ENCODE measurements at regions not wholly inside any gene's neighbourhood (a gene's known extent, or its start where the extent isn't known, plus 50 kb on each side); places are given as distances from the start of the nearest gene placed in this dataset.
"Not testable (repeated sequence)": the region's sequence is repeated elsewhere in the genome, so short reads cannot be mapped to it uniquely, and the experiment has no call there.

DNA sequence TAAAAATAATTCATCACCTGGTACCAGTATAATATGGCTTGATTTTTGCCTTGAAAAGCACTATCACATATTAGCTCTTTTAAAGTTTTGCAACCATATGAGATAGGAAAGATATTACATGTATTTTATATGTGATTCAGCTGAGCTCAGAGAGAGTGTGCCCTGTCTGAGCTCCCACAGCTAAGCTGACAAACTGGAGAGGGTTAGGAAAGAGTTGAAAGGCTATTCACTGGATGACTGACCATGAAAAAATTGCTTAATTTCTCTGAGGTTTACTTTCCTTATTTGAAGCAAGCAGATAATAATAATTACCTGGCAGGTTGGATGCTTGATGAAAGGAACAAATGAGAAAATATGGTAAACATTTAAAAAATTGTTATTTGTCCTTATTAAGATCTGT, 97.4 kb upstream of the CCDC80 start:
- no peak for DNase-seq (ENCODE audit: low read depth in 2 of 3, low spot score in 2 of 3)

DNA sequence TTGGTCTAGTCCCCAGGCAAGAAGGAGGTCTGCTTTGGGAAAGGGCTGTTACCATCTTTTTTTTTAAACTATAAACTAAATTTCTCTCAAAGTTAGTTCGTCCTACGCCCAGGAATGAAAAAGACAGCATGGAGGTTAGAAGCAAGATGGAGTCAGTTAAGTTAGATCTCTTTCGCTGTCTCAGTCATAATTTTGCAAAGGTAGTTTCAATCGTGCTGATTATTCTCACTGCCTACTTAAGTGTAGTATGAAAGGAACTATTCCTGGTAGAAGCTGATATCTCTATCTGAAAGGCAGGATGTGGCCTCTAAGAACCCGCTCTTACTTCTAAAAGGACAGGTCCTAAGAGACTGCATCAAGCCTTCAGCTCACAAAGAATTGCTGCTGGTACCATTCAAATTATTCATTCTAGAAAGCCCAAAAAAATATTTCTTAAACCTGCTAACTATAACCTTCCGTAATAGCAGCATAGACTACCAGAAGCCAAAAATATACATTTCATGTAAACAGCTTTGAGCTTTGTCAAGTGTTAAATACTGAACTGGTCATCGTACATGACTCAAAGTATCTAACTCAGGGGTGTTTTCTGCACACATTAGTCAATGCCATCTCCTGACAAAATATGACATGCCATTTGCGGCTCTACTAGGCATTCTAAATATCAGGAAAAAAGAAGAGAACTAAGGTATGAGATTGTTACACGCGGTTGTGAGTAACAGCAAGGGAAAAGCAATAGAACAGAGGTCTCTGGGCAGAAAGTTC, 96.0 kb upstream of the CCDC80 start:
- no peak for DNase-seq (ENCODE audit: low read depth in 2 of 3, low spot score in 2 of 3)

DNA sequence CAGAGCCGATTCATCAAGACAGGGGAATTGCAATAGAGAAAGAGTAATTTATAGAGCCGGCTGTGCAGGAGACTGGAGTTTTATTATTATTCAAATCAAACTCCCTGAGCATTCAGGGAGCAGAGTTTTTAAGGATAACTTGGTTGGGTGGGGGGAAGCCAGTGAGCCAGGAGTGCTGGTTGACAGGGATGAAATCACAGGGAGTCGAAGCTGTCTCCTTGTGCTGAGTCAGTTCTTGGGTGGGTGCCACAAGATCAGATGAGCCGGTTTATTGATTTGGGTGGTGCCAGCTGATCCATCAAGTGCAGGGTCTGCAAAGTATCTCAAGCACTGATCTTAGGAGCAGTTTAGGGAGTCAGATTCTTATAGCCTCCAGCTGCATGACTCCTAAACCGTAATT, 95.4 kb upstream of the CCDC80 start:
- DNase-seq (ENCODE audit: low read depth in 2 of 3, low spot score in 2 of 3) = no peak

DNA sequence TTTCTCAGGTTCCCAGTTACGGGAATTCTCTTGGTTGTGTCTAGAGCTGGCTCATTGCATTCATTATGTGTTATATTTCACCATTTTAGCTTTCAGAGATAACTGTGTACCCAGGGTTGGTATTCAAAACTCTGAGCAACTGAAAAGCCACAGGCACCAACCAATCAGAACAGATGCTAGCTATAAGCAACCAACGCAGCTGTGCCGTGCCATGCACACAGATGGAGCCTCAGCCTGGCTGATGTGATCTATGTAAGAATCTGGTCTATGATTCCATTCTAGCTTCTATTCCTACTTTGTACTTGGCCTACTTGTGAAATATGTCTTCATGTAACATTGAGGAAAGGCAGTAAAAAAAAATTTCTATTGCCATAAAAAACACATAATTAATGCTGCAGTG, 95.0 kb upstream of the CCDC80 start:
- no peak for DNase-seq (ENCODE audit: low read depth in 2 of 3, low spot score in 2 of 3)

DNA sequence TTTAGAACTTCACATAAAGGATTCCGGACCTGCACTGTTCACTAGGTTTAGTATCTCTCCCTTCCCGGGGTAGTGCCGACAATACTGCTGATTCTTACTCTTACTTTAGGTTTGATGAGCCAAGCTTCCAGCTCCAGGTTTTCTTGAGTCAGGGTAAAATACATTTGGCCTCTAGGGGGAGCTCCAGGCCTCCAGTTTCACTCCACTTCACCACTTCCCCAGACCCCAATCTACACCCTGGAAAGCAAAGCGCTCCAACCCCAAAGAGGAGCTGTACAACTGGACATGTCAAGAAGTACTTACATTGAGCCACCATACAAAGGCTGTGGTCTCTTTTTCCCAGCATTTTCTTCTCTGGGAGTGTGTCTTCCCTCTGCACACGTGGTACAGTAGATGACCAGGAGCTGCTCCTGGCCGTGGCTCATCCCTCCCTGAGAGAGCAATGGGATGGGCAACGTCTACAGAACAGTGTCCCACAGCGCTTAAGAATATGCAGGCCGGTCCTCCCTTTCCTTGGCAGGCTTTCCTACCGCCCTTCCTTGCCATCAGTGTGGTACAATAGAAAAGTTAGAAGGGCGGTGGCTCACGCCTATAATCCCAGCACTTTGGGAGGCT, 93.9 kb upstream of the CCDC80 start:
- DNase-seq (ENCODE audit: low read depth in 2 of 3, low spot score in 2 of 3) = peak; percentile 55 to 88 (median 69)

DNA sequence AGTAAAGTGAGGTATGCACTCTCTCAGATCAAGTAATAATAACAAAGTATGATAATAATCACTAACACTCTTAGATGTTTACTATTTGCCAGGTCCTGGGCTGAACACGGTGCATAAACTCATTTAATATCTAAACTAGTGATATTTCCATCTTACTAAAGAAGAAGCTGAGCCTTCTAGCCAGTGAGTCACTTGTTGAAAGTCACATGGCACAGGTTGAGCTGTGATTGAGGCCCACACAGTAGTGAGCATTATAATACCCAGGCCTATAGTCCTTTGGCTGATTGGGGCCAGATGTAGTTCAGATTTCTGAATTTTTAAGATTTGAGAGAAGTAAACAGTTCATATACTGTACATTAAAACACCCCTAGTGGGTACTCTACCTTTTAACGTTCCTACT, 93.2 kb upstream of the CCDC80 start:
- no peak for DNase-seq (ENCODE audit: low read depth in 2 of 3, low spot score in 2 of 3)

DNA sequence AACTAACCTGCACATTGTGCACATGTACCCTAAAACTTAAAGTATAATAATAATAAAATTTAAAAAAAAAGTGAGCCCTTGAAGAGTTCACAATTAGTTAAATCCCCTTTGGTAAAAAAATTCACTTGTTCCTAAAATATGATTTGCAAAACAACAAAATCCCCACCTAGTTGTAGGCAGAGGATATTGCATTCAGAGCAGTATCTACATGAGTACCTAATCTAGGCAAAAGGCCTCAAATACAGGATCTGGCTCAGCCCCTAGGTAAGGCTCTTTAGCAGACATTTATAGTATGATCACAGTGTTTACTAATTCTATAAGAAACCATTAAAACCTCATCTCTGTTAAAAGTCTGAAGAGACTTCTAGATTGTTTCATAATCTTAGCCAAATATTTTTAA, 89.3 kb upstream of the CCDC80 start:
- DNase-seq (ENCODE audit: low read depth in 2 of 3, low spot score in 2 of 3) = no peak

DNA sequence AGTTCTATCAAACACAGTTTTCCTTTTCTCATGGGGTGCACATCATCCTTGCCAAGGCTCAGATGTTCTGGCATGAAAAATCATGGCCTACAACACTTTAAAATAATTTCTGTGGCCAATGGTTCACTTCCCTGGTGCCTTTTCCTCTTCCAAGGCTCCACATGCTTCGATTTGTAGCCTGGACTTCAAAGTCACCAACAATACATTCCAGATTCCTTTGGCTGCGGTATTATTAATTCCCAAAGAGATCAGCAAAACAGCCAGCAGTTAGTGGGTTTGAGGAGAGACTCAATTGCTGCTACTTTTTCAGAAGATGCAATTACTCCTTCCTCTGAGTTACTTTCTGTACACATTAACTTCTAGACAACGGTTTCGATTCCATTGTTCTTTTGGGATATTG, 80.3 kb upstream of the CCDC80 start:
- no peak for DNase-seq (ENCODE audit: low read depth in 2 of 3, low spot score in 2 of 3)

DNA sequence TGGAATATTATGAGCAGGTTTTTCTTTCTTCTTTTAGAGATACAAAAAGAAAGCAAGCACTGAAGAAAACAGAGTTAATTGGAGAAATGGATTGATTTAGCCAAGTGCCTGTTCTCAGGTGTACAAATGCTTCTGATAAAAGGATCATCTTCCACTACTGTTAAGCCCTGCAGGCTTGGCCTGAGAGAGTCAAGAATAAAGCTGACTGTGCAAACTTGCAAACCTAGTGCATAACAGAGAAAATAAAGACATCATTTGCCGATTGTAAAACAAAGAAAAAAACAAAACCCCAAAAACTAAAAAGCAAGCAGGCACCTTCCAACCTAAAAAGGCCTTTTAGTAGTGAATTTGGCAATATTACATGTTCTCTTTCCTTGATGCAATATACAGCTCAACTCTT, 78.0 kb upstream of the CCDC80 start:
- no peak for DNase-seq (ENCODE audit: low read depth in 2 of 3, low spot score in 2 of 3)

DNA sequence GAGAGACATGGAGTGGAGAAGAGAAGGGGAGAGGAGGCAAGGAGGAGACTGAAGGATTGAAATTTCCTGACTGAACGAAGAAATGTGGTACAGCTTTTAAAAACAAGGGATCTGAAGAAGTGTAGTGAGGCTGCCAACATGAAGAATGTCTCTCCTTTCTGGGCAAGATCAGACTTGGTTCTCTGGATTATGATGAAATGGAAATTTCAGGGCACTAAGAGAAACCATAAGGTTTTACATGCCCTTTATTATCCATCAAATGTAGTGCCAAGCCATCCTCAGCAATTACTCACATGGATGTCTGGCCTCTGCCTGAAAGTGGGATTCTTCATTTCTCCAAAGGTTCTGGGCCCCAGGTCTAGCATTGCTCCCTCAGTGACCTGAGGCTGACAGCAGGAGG, 77.6 kb upstream of the CCDC80 start:
- DNase-seq (ENCODE audit: low read depth in 2 of 3, low spot score in 2 of 3) = no peak

DNA sequence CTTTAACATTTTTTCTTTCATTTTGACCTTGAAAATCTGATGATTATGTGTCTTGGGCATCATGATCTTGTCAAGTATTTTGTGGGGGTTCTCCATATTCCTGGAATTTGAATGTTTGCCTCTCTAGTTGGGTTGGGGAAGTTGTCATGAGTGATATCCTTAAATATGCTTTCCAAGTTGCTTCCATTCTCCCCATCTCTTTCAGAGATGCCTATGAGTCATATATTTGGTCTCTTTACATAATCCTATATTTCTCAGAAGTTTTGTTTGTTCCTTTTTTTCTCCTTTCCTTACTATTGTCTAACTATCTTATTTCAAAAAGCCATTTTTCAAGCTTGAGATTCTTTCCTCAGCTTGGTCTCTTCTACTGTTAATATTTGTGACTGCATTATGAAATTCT, 69.0 kb upstream of the CCDC80 start:
- DNase-seq (ENCODE audit: low read depth in 2 of 3, low spot score in 2 of 3) = no peak

DNA sequence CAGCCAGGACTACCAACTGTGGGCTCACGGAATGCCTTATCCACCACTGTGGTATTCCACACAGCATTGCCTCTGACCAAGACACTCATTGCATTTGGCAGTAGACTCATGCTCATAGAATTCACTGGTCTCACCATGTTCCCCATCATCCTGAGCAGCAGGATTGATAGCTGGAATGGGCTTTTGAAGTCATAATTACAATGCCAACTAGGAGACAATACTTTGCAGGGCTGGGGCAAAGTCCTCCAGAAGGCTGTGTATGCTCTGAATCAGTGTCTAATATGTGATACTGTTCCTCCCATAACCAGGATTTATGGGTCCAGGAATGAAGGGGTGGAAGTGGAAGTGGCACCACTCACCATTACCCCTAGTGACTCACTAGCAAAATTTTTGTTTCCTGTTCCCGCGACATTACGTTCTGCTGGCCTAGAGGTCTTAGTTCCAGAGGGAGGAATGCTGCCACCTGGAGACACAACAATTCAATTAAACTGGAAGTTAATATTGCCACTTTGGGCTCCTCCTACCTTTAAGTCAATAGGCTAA, 58.6 kb upstream of the CCDC80 start:
- DNase-seq (ENCODE audit: low read depth in 2 of 3, low spot score in 2 of 3) = peak in 2 of 3 donors; percentile 11 to 40

DNA sequence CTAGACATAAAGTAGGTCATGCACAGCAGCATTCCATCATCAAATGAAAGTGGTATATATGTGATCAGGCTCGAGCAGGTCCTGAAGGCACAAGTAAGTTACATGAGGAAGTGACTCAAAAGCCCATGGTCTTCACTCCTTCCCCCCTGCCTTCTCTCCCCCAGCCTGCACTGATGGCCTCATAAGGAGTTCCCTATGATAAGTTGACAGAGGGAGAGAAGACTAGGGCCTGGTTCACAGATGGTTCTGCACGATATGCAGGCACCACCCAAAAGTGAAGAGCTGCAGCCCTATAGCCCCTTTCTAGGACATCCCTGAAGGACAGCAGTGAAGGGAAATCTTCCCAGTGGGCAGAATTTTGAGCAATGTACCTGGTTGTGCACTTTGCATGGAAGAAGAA, 57.5 kb upstream of the CCDC80 start:
- DNase-seq (ENCODE audit: low read depth in 2 of 3, low spot score in 2 of 3) = not testable (repeated sequence)

DNA sequence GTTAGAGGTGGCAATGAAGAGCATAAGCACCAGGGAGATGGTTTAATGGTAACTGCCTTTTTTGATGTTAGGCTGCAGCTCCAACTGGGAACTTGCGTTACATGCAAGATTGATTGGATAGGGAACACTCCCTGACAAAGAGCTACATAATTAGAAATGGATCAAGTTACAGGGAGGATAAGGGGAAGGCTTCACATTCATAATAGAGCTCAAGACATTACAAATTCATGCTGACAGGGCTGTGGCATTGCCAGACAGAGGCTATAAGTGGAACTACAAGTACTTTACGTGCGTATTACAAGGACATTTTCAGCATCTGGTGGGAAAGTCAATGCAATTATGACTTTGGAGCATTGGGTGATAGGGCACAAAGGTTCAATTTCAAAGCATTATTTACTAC, 55.3 kb upstream of the CCDC80 start:
- DNase-seq (ENCODE audit: low read depth in 2 of 3, low spot score in 2 of 3) = not testable (repeated sequence)

DNA sequence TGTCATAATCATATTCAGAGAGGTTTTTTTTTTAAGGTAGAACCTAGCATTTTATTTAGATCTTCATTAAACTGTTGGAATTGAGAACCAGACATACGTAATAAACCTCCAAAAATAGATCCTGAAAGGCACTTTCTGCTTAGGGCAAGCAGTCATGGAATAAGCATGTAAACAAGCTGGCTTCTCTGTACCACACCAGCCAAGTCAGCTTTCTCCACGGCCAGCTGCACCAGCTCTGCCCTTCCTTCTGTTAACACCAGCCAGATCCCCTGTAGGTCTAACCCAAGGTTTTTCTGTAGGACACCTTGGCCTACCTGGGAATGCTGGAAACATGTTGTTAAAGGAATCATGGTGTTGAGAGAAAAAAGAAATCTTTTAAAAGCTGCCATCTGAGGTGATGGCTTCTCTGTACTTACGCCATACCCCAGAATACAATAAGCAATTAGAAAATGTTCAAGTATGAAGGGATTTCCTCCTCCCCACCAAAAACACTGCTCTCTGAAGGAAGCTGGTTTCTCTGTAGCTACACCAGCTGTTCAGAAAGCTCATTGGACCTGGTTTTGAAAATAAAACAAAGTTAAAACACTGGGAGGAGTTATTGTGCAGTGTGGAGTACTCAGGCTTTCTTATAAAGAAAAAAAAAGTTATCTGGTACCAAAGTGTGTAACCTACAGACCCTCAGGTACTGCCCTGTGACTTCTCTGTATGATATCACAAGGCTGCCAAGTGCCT, 54.6 kb upstream of the CCDC80 start:
- not testable (repeated sequence) for DNase-seq (ENCODE audit: low read depth in 2 of 3, low spot score in 2 of 3)

DNA sequence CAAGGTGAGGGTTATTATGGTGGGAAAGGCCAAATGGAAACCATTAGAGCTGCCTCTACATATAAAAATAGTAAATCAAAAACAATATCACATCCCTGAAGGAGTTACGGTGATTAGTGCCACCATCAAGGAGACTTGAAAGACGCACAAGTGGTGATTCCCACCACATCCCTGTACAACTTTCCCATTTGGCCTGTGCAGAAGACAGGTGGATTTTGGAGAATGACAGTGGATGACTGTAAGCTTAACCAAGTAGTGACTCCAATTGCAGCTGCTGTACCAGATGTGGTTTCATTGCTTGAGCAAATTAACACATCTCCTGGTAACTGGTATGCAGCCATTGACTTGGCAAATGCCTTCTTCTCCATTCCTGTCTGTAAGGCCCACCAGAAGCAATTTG, 54.0 kb upstream of the CCDC80 start:
- DNase-seq (ENCODE audit: low read depth in 2 of 3, low spot score in 2 of 3) = not testable (repeated sequence)

DNA sequence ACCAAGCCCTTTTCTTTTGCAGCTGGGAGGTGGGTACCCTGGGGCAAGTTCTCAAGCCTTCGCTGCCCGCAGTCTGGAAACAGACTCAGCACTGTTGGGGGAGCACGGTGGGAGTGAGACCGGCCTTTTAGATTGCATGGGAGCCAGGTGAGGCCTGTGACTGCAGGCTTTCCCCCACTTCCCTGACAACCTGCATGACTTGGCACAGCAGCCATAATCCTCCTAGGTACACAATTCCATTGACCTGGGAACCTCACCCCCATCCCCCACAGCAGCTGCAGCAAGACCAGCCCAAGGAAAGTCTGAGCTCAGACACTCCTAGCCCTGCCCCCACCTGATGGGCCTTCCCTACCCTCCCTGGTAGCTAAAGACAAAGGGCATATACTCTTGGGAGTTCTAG, 52.2 kb upstream of the CCDC80 start:
- no peak for DNase-seq (ENCODE audit: low read depth in 2 of 3, low spot score in 2 of 3)
